ENCODE measurements at regions not wholly inside any gene's neighbourhood (a gene's known extent, or its start where the extent isn't known, plus 50 kb on each side); places are given as distances from the start of the nearest gene placed in this dataset.

DNA sequence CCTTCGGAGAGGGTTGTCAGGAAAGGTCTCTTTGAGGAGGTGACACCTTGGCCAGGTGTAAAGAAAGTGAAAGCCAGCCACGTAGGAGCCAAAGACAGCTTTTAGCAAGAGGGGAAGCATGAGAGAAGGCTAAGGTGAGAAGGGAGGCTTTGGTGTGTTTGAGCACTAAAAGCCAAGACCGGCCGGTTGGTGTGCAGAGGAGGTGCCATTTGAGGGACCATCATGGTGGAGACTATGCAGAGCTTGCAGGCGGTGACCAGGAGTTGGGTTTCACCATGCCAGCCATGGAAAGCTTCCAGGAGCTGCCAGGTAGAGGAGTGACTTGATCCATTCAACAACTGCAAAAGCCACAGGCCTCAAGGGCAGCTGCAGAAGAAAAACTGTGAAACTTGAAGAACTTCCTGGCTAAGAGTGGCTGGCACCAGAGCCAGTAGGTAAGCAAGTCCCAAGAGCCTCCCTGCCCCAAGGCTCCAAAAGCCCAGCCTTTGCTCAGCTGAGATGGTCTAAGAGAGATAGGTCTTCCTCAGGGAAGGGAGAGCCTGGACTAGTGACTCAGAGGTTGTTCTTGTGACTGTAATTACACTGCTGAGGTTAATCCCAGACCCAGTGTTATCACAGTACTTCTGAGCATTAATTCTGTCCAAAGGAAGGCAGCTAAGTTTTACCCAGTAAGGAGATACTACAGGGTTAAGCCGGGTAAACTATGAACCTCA lies 319.0 kb downstream of the BCL11A start:
- TF ChIP-seq CTCF (IDR thresholded peaks at IDR 0.05; ENCODE audit: low read depth, low read length), result no peak
- H3K4me3 ChIP-seq (ENCODE audit: low read depth, low read length), result no peak overlapping the region

DNA sequence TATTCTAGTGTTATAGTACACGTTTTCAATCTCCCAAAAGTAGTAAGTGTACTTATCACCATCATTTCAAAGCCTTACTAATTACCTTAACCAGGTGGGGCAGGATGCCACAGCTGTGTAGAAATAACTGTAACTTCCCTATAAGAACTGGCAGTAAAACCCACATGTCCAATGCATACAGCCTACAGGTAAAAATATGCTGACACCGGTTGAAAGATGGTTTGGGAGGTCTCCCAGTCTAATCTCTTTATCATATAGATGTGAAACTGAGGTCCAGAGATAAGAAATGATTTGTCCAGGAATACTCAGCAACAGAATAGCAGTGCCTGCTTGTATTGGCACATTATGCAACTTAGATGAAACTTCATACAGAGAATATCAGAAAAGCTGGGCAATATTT lies 322.9 kb downstream of the BCL11A start:
- no peak overlapping the region for H3K4me3 ChIP-seq (ENCODE audit: low read depth, low read length)
- no peak for TF ChIP-seq CTCF (IDR thresholded peaks at IDR 0.05; ENCODE audit: low read depth, low read length)

DNA sequence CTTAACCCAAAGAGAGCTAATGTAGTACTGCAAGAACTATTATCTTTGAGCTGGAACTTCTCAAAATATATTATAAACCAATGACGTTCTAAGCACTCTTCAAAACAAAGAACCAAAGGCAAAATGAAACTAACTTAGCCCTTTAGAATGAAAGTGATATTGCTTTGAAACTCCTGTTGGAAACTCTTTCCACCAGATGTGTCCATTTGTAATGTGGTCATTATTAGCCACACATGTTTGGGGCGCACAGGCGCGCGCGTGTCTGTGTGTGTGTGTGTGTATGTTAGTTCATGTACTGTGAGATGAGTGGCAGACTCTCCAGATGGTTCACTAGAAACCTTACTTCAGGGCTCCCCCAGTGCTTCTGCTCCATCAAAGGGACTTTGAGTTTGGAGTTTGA lies 323.4 kb downstream of the BCL11A start:
- H3K4me3 ChIP-seq (ENCODE audit: low read depth, low read length), result no peak overlapping the region
- no peak for TF ChIP-seq CTCF (IDR thresholded peaks at IDR 0.05; ENCODE audit: low read depth, low read length)

DNA sequence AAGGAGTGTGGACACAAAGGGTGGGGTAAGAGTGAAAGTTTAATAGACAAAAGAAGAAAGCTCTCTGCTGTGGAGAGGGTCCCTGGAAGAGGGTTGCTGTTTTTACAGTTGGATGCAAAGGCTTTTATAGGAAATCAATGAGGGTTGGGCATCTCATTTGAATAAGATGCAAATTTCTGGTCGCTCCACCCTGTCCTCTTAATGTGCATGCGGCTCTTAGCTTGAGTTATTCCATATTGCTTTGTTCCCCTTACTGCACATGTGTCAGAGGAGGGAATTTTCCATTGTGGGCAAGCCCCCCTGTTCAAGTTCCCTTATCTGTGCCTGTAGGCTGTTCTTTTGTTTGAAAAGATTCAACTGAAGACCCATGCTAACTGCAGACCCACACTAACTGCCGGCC lies 326.5 kb downstream of the BCL11A start:
- no peak overlapping the region for H3K4me3 ChIP-seq (ENCODE audit: low read depth, low read length)

GRCh38 chr2:60226191-60226590 lies 327.3 kb downstream of the BCL11A start:
- TF ChIP-seq CTCF (IDR thresholded peaks at IDR 0.05; ENCODE audit: low read depth, low read length), result no peak
- H3K4me3 ChIP-seq (ENCODE audit: low read depth, low read length), result no peak overlapping the region

More for the DNA sequence above, 326.5 kb downstream of the BCL11A start:
- no peak for TF ChIP-seq CTCF (IDR thresholded peaks at IDR 0.05; ENCODE audit: low read depth, low read length)

DNA sequence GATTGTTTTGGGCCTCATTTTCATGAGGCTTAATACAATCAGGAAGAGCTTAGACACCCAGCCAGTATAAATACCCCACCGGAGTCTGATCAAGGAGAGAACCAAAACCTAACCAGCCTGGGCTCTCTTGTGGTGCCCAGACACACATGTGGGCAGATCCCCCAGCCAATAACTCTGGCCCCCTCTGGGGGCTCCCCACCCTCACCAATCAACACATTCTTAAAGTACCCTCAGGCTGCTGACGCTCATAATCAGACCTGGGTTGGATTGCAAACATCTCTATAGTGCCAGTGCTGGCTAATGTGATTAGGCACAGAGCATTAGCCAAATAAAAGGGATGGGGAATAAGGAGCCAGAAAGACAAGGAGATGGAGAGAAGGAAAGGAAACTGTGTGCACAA lies 329.6 kb downstream of the BCL11A start:
- no peak for TF ChIP-seq CTCF (IDR thresholded peaks at IDR 0.05; ENCODE audit: low read depth, low read length)

DNA sequence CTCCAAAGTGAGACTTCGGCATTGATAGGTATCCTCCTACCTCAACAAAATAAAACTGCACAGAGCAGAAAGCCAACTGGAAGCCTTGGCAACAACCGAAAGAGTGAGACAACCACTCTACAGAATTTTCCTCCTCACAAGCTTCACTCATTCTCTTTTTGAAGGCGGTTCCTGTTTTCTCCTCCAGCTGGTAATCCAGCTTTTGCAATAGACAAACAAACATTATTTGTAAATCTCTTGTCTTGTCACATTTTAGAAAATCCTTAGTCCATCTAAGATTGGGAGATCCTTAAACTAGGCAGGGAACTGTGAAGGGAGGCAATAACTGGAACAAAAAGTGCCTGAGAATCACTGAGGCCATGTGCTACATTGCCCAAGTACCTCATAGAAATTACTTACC lies 332.4 kb downstream of the BCL11A start:
- no peak overlapping the region for H3K4me3 ChIP-seq (ENCODE audit: low read depth, low read length)
- no peak for TF ChIP-seq CTCF (IDR thresholded peaks at IDR 0.05; ENCODE audit: low read depth, low read length)

More for the DNA sequence above, 329.6 kb downstream of the BCL11A start:
- no peak overlapping the region for H3K4me3 ChIP-seq (ENCODE audit: low read depth, low read length)

Data from WI38 (cell line).